RWPE2 (cell line): ENCODE measurements at regions not wholly inside any gene's neighbourhood (a gene's known extent, or its start where the extent isn't known, plus 50 kb on each side); places are given as distances from the start of the nearest gene placed in this dataset.
A peak's percentile ranks its signal among the peaks of the same experiment; 100 is the strongest.

ENCODE experiments used
- ATAC-seq: fragments of 200-7000 bp; cut with Tn5 transposase; 3 replicates; pipeline ENCODE4 v1.9.1; 2021; ENCODE audit warnings: low read depth
- DNase-seq: peaks from one replicate; pipeline ENCODE4 v3.0.0-alpha.2; 2020; ENCODE audit warnings: low spot score
- H3K27ac ChIP-seq: fragments of 450-650 bp; 2 replicates; pipeline ENCODE4 v1.5.1; 2017; ENCODE audit warnings: mild to moderate bottlenecking; ENCODE audit not compliant: poor library complexity, severe bottlenecking
- H3K27me3 ChIP-seq: fragments of 250-450 bp; sonication (Bioruptor Pico); 2 replicates; pipeline ENCODE4 v1.5.1; 2021; ENCODE audit warnings: mild to moderate bottlenecking, moderate library complexity; ENCODE audit not compliant: insufficient read depth, poor library complexity, severe bottlenecking
- H3K36me3 ChIP-seq: fragments of 250-450 bp; sonication (Bioruptor Pico); 2 replicates; pipeline ENCODE4 v1.5.1; 2020; ENCODE audit warnings: low read depth, mild to moderate bottlenecking, moderate library complexity
- H3K4me1 ChIP-seq: fragments of 250-450 bp; sonication (Bioruptor Pico); 2 replicates; pipeline ENCODE4 v1.5.1; 2021; ENCODE audit warnings: mild to moderate bottlenecking, moderate library complexity; ENCODE audit not compliant: insufficient read depth, poor library complexity, severe bottlenecking
- H3K4me3 ChIP-seq: fragments of 250-450 bp; sonication (Bioruptor Pico); 2 replicates; pipeline ENCODE4 v1.5.1; 2021; ENCODE audit warnings: mild to moderate bottlenecking, moderate library complexity; ENCODE audit not compliant: severe bottlenecking
- H3K9me3 ChIP-seq: fragments of 250-450 bp; sonication (Bioruptor Pico); 2 replicates; pipeline ENCODE4 v1.5.1; 2021; ENCODE audit warnings: mild to moderate bottlenecking, moderate library complexity; ENCODE audit not compliant: severe bottlenecking
- CTCF ChIP-seq: fragments of 450-650 bp; IDR thresholded peaks from one replicate; pipeline ENCODE4 v1.5.1; 2017; ENCODE audit warnings: mild to moderate bottlenecking, moderate library complexity; ENCODE audit not compliant: poor library complexity, severe bottlenecking

GRCh38 chr13:109447667-109448066 lies 338.7 kb downstream of the IRS2 start:
- no peak for TF ChIP-seq CTCF
- no peak for DNase-seq
- no peaks in the 10 kb centered on the region for H3K27me3 ChIP-seq
- H3K36me3 ChIP-seq, result no peaks in the 10 kb centered on the region
- H3K9me3 ChIP-seq, result no peaks in the 10 kb centered on the region
- ATAC-seq, result no peak
- no peak overlapping the region for H3K27ac ChIP-seq
- no peak overlapping the region for H3K4me3 ChIP-seq
- H3K4me1 ChIP-seq, result no peaks in the 10 kb centered on the region

GRCh38 chr13:109440320-109440719 lies 346.1 kb downstream of the IRS2 start:
- Histone ChIP-seq H3K9me3 (no peaks in the 10 kb centered on the region), H3K4me3 (no peak overlapping the region), H3K27ac (no peak overlapping the region), H3K36me3 (no peaks in the 10 kb centered on the region), H3K4me1 (peaks cover 18% of the 10 kb centered on the region), H3K27me3 (no peaks in the 10 kb centered on the region)
- ATAC-seq, result no peak
- no peak for DNase-seq
- TF ChIP-seq CTCF, result no peak

GRCh38 chr13:109439813-109440212 lies 346.6 kb downstream of the IRS2 start:
- no peak for TF ChIP-seq CTCF
- ATAC-seq, result no peak
- H3K36me3 ChIP-seq, result no peaks in the 10 kb centered on the region
- no peak overlapping the region for H3K27ac ChIP-seq
- no peaks in the 10 kb centered on the region for H3K9me3 ChIP-seq
- DNase-seq, result no peak
- peaks cover 18% of the 10 kb centered on the region for H3K4me1 ChIP-seq
- no peaks in the 10 kb centered on the region for H3K27me3 ChIP-seq
- no peak overlapping the region for H3K4me3 ChIP-seq

- DNase-seq (no peak), ATAC-seq (no peak; the same call in 2 of the 3 replicates)
- no peak for TF ChIP-seq CTCF
- Histone ChIP-seq H3K27ac (peak overlapping the region; percentile 81), H3K36me3 (no peaks in the 10 kb centered on the region), H3K27me3 (no peaks in the 10 kb centered on the region), H3K4me1 (peaks cover 18% of the 10 kb centered on the region), H3K9me3 (peaks cover 4% of the 10 kb centered on the region), H3K4me3 (no peak overlapping the region)
Observed at GRCh38 chr13:109436841-109437240, 349.5 kb downstream of the IRS2 start.

- DNase-seq, result peak; percentile 83
- Histone ChIP-seq H3K9me3 (peaks cover 4% of the 10 kb centered on the region), H3K27ac (peak overlapping the region; percentile 81), H3K4me3 (no peak overlapping the region), H3K27me3 (no peaks in the 10 kb centered on the region), H3K4me1 (peaks cover 18% of the 10 kb centered on the region), H3K36me3 (no peaks in the 10 kb centered on the region)
- peak; percentile 96 for ATAC-seq
- TF ChIP-seq CTCF, result no peak
Observed at GRCh38 chr13:109436055-109436622, 350.2 kb downstream of the IRS2 start.
